Endodermal cell (in vitro differentiated cells): ENCODE measurements at regions not wholly inside any gene's neighbourhood (a gene's known extent, or its start where the extent isn't known, plus 50 kb on each side); places are given as distances from the start of the nearest gene placed in this dataset.

Experiments used
- DNase-seq: peaks from one replicate; pipeline ENCODE4 v3.0.0-alpha.2; 2017
- H3K27ac ChIP-seq: 2 replicates; pipeline ENCODE4 v1.5.1; 2013; ENCODE audit warnings: mild to moderate bottlenecking, low read depth, low read length, moderate library complexity
- H3K27me3 ChIP-seq: 2 replicates; pipeline ENCODE4 v1.6.1; 2013; ENCODE audit warnings: mild to moderate bottlenecking, low read length, moderate library complexity; ENCODE audit not compliant: insufficient read depth, control insufficient read depth, poor library complexity, severe bottlenecking
- H3K36me3 ChIP-seq: 2 replicates; pipeline ENCODE4 v1.7.0; 2013; ENCODE audit warnings: mild to moderate bottlenecking, low read length, moderate library complexity; ENCODE audit not compliant: control insufficient read depth, insufficient read depth
- H3K4me1 ChIP-seq: one replicate; pipeline ENCODE4 v1.7.0; 2013; ENCODE audit warnings: low read length; ENCODE audit not compliant: control insufficient read depth, insufficient read depth
- H3K4me3 ChIP-seq: 2 replicates; pipeline ENCODE4 v1.5.1; 2013; ENCODE audit warnings: mild to moderate bottlenecking, low read length, moderate library complexity
- H3K9ac ChIP-seq: 2 replicates; pipeline ENCODE4 v1.6.1; 2013; ENCODE audit warnings: mild to moderate bottlenecking, low read length, moderate library complexity; ENCODE audit not compliant: poor library complexity, severe bottlenecking; ENCODE audit errors: extremely low read depth
- H3K9me3 ChIP-seq: 2 replicates; pipeline ENCODE4 v1.6.1; 2013; ENCODE audit warnings: mild to moderate bottlenecking, low read length, moderate library complexity; ENCODE audit not compliant: control insufficient read depth
- H3K27ac Mint-ChIP-seq: 2 replicates; pipeline ENCODE4 v1.8.0; 2020; ENCODE audit warnings: mixed read lengths
- H3K27me3 Mint-ChIP-seq: 2 replicates; pipeline ENCODE4 v1.8.0; 2021; ENCODE audit warnings: mild to moderate bottlenecking, mixed read lengths; ENCODE audit not compliant: insufficient read depth
- H3K36me3 Mint-ChIP-seq: 2 replicates; pipeline ENCODE4 v1.8.0; 2020; ENCODE audit warnings: low read depth, mixed read lengths
- H3K4me1 Mint-ChIP-seq: 2 replicates; pipeline ENCODE4 v1.8.0; 2020; ENCODE audit warnings: mixed read lengths
- H3K4me3 Mint-ChIP-seq: 2 replicates; pipeline ENCODE4 v1.8.0; 2020; ENCODE audit warnings: mild to moderate bottlenecking, moderate library complexity, mixed read lengths
- H3K9me3 Mint-ChIP-seq: 2 replicates; pipeline ENCODE4 v1.8.0; 2020; ENCODE audit warnings: mild to moderate bottlenecking, mixed read lengths
- WGBS, 2 experiments: methylation state at CpG; one replicate each; pipeline versions ENCODE4 v1.1.5 to v1.1.7; 2013; ENCODE audit warnings: missing lambda C conversion rate in 2 of 2, mixed read lengths in 1 of 2; ENCODE audit not compliant: insufficient coverage in 1 of 2, insufficient read length in 1 of 2; 5-methylcytosine and 5-hydroxymethylcytosine counted together
- TF ChIP-seq, protein P1 (sequence below): fragments of 200-600 bp; sonication (generic); conservative IDR thresholded peaks from 2 replicates; pipeline ENCODE4 v1.5.0; 2021; ENCODE audit warnings: antibody characterized with exemption, mild to moderate bottlenecking

DNA sequence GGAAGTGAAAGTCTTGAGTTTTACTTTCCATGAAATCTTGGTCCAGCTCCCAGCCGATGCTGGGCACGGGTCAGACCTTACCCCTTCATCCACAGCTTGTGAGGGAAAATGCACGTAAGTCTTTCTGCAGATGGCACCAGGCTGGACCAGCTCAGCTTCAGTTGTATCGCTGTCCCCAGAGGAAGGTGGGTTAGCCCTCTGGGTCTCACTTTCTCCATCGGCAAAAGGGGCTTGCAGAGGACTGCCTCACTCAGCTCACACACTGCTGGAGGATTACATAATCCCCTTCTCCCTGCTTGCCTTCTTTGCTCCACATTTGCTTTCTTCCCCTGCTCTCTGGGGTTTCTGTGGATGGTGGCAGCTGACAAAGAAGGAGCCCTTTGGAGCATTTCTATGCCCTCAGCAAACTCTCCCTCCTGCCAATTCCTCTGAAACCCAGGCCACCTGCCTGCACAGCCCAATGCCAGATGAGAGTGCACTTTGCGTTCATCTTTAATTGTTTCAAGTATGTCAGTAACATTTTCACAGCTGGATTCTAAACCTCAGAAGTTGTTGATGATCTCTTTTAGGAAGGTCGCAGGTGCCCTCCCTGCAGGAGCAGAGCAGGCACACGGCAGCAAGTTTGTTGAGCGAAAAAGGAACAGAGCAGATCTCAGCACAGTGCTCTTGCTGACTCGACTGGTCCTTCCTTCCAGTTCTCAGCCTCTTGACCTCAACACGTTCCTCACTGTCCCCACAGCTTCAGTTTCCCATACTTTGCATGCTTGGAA lies 155.6 kb upstream of the GLI2 start:
- peaks cover 6% of the 10 kb centered on the region for H3K4me1 ChIP-seq
- H3K9me3 ChIP-seq, result no peaks in the 10 kb centered on the region
- H3K9ac ChIP-seq, result no peak overlapping the region
- no peaks in the 10 kb centered on the region for H3K9me3 Mint-ChIP-seq
- no peak overlapping the region for H3K27ac ChIP-seq
- H3K27ac Mint-ChIP-seq, result no peak overlapping the region
- no peaks in the 10 kb centered on the region for H3K36me3 ChIP-seq
- no peak overlapping the region for H3K4me3 Mint-ChIP-seq
- 90 to 92% methylated on average over 11 of the region's 11 CpGs for WGBS, 2 experiments
- TF ChIP-seq, protein P1, sequence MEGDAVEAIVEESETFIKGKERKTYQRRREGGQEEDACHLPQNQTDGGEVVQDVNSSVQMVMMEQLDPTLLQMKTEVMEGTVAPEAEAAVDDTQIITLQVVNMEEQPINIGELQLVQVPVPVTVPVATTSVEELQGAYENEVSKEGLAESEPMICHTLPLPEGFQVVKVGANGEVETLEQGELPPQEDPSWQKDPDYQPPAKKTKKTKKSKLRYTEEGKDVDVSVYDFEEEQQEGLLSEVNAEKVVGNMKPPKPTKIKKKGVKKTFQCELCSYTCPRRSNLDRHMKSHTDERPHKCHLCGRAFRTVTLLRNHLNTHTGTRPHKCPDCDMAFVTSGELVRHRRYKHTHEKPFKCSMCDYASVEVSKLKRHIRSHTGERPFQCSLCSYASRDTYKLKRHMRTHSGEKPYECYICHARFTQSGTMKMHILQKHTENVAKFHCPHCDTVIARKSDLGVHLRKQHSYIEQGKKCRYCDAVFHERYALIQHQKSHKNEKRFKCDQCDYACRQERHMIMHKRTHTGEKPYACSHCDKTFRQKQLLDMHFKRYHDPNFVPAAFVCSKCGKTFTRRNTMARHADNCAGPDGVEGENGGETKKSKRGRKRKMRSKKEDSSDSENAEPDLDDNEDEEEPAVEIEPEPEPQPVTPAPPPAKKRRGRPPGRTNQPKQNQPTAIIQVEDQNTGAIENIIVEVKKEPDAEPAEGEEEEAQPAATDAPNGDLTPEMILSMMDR, result no peak
- H3K27me3 ChIP-seq, result peaks cover 79% of the 10 kb centered on the region
- H3K36me3 Mint-ChIP-seq, result no peaks in the 10 kb centered on the region
- DNase-seq, result no peak
- no peak overlapping the region for H3K4me3 ChIP-seq
- H3K4me1 Mint-ChIP-seq, result peaks cover 11% of the 10 kb centered on the region
- peaks cover 82% of the 10 kb centered on the region for H3K27me3 Mint-ChIP-seq

- Histone ChIP-seq H3K4me1 (peaks cover 1% of the 10 kb centered on the region), H3K36me3 (no peaks in the 10 kb centered on the region), H3K9ac (no peak overlapping the region), H3K4me3 (no peak overlapping the region), H3K9me3 (no peaks in the 10 kb centered on the region), H3K27ac (no peak overlapping the region), H3K27me3 (peaks cover 77% of the 10 kb centered on the region)
- WGBS, 2 experiments, result 93% methylated on average over 14 to 18 of the region's 18 CpGs
- TF ChIP-seq, protein P1, result no peak
- Mint-ChIP-seq H3K4me1 (peaks cover 6% of the 10 kb centered on the region), H3K27me3 (peaks cover 87% of the 10 kb centered on the region), H3K36me3 (no peaks in the 10 kb centered on the region), H3K9me3 (no peaks in the 10 kb centered on the region), H3K4me3 (no peak overlapping the region), H3K27ac (no peak overlapping the region)
- DNase-seq, result no peak
These were observed 155.0 kb upstream of the GLI2 start for GRCh38 chr2:120580709-120581108.

GRCh38 chr2:120583121-120583520 lies 152.5 kb upstream of the GLI2 start:
- no peak for DNase-seq
- no peak overlapping the region for H3K27ac ChIP-seq
- no peak overlapping the region for H3K4me3 ChIP-seq
- peaks cover 87% of the 10 kb centered on the region for H3K27me3 Mint-ChIP-seq
- H3K27ac Mint-ChIP-seq, result no peak overlapping the region
- H3K4me1 ChIP-seq, result peaks cover 4% of the 10 kb centered on the region
- H3K9me3 ChIP-seq, result no peaks in the 10 kb centered on the region
- no peaks in the 10 kb centered on the region for H3K36me3 ChIP-seq
- peaks cover 75% of the 10 kb centered on the region for H3K27me3 ChIP-seq
- H3K4me1 Mint-ChIP-seq, result peaks cover 11% of the 10 kb centered on the region
- no peak overlapping the region for H3K9ac ChIP-seq
- no peaks in the 10 kb centered on the region for H3K9me3 Mint-ChIP-seq
- H3K4me3 Mint-ChIP-seq, result no peak overlapping the region
- WGBS, 2 experiments, result 98 to 100% methylated on average over 1 to 5 of the region's 5 CpGs
- TF ChIP-seq, protein P1, result no peak
- no peaks in the 10 kb centered on the region for H3K36me3 Mint-ChIP-seq
